ENCODE measurements at regions not wholly inside any gene's neighbourhood (a gene's known extent, or its start where the extent isn't known, plus 50 kb on each side); places are given as distances from the start of the nearest gene placed in this dataset.

- intact Hi-C loops (cut with micrococcal nuclease), result no loop called here
- TF ChIP-seq SMC3 (IDR thresholded peaks at IDR 0.05; ENCODE audit: low read depth, low read length) (no peak), CEBPB (IDR thresholded peaks at IDR 0.05; ENCODE audit: low read depth, low read length) (no peak), BHLHE40 (IDR thresholded peaks at IDR 0.05; ENCODE audit: low read depth, low read length) (no peak)
- CTCF ChIA-PET, result interaction anchor here (0.6 to 0.7 kb wide), 2 partner anchors 34 to 80 kb away, joined by 3 to 4 read pairs; no protein-coding TSS in a partner anchor
These were observed 713.9 kb downstream of the GATA3 start for GRCh38 chr10:8768341-8768740.

More at GRCh38 chr10:8768341-8768740, 713.9 kb downstream of the GATA3 start:
- H3K9me1 ChIP-seq (ENCODE audit: insufficient read depth, low read length), result no peaks in the 10 kb centered on the region
- no peaks in the 10 kb centered on the region for H4K20me1 ChIP-seq (ENCODE audit: insufficient read depth, low read length)
- H3K4me1 ChIP-seq (ENCODE audit: control insufficient read depth, insufficient read depth, low read length), result no peaks in the 10 kb centered on the region
- H3K27me3 ChIP-seq (ENCODE audit: control insufficient read depth, insufficient read depth, low read length), result no peaks in the 10 kb centered on the region
- no peaks in the 10 kb centered on the region; the same call in 1 of the 2 replicates for H3K9me3 ChIP-seq (ENCODE audit: control insufficient read depth, insufficient read depth, low read length)
- BruUV-seq (replicated peaks), result no TSS peak
- H3K23ac ChIP-seq (ENCODE audit: low read depth, low read length), result no peak overlapping the region
- H2AK5ac ChIP-seq (ENCODE audit: low read depth, low read length), result no peak overlapping the region
- no peak overlapping the region for H2BK5ac ChIP-seq (ENCODE audit: low read depth, low read length, poor library complexity, severe bottlenecking)
- no peak overlapping the region for H4K91ac ChIP-seq (ENCODE audit: insufficient read depth, low read depth, low read length)
- no peak overlapping the region for H3K14ac ChIP-seq (replicated peaks; ENCODE audit: low read depth, low read length)
- POLR2A ChIA-PET (ENCODE audit: unreplicated experiment), result no interaction called here
- no peak overlapping the region for H3K56ac ChIP-seq (ENCODE audit: extremely low read depth, insufficient read depth, low read length)
- no peak overlapping the region for H3K4ac ChIP-seq (ENCODE audit: low read depth, low read length)
- in situ Hi-C loops (cut with MboI; ENCODE audit: low sequenced_read_pairs), result no loop called here
- H2AK9ac ChIP-seq (replicated peaks; ENCODE audit: low read depth, low read length, poor library complexity), result no peak overlapping the region
- H2BK20ac ChIP-seq (ENCODE audit: low read depth, low read length), result no peak overlapping the region
- H3K18ac ChIP-seq (ENCODE audit: low read depth, low read length), result no peak overlapping the region
- H3K4me3 ChIP-seq (ENCODE audit: insufficient read depth, low read depth, low read length), result no peak overlapping the region
- H3K9ac ChIP-seq (ENCODE audit: low read depth, low read length), result no peak overlapping the region
- H3K4me2 ChIP-seq (ENCODE audit: low read depth, low read length), result no peak overlapping the region
- no peak for ATAC-seq (ENCODE audit: low read depth)
- no peak overlapping the region for H2BK120ac ChIP-seq (ENCODE audit: low read depth, low read length)
- H4K5ac ChIP-seq (ENCODE audit: low read depth, low read length), result no peak overlapping the region
- H4K8ac ChIP-seq (ENCODE audit: low read depth in 2 of 2, low read length in 2 of 2), result no peak overlapping the region
- H2AFZ ChIP-seq (replicated peaks; ENCODE audit: low read length, poor library complexity), result no peak overlapping the region
- no peak for DNase-seq
- H2BK15ac ChIP-seq (ENCODE audit: low read depth, low read length), result no peak overlapping the region
- H3K79me1 ChIP-seq (ENCODE audit: low read depth in 1 of 2, low read length in 2 of 2), result no peaks in the 10 kb centered on the region
- no peak overlapping the region for H3K27ac ChIP-seq (ENCODE audit: insufficient read depth, low read length)
- dilution Hi-C loops (cut with HindIII; ENCODE audit: low sequenced_read_pairs, unreplicated experiment), result no loop called here
- H3K36me3 ChIP-seq (ENCODE audit: control insufficient read depth, insufficient read depth, low read length), result no peaks in the 10 kb centered on the region

Data from IMR-90 (cell line).